H7 (cell line): ENCODE measurements at regions not wholly inside any gene's neighbourhood (a gene's known extent, or its start where the extent isn't known, plus 50 kb on each side); places are given as distances from the start of the nearest gene placed in this dataset.

Experiments
- DNase-seq: peaks from one replicate; pipeline ENCODE4 v3.0.0; 2012
- H3K27me3 ChIP-seq: 2 replicates; pipeline ENCODE4 v1.6.0; 2011; ENCODE audit warnings: mild to moderate bottlenecking, low read length; ENCODE audit not compliant: control insufficient read depth, insufficient read depth
- H3K36me3 ChIP-seq: replicated peaks from 2 replicates; pipeline ENCODE4 v1.5.1; 2011; ENCODE audit warnings: low read length; ENCODE audit not compliant: control insufficient read depth, insufficient read depth
- H3K4me3 ChIP-seq: 2 replicates; pipeline ENCODE4 v1.5.1; 2011; ENCODE audit warnings: low read depth, mild to moderate bottlenecking, control low read depth, low read length, moderate library complexity; ENCODE audit not compliant: insufficient read depth

DNA sequence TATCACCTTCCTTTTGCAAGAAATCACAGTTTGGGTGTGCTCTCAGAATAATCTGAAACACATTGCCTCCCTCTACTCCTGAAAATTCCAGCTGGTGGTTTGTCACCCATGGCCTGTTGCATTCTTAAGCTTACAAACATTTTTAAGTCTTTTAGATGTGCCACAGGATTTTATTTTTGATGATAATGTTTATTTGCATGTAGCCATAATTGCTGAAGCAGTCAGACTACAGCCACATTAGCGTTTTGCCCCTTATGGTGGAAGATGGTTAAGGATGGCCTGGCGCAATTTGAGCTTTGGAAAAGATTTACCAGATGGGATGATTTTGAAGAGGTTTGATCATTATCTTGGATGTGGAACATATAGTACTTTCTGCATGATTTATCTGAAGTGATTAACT is 439.5 kb downstream of the MEIS1 start:
- DNase-seq = no peak
- Histone ChIP-seq H3K4me3 (no peak overlapping the region), H3K27me3 (no peaks in the 10 kb centered on the region), H3K36me3 (no peaks in the 10 kb centered on the region)

DNA sequence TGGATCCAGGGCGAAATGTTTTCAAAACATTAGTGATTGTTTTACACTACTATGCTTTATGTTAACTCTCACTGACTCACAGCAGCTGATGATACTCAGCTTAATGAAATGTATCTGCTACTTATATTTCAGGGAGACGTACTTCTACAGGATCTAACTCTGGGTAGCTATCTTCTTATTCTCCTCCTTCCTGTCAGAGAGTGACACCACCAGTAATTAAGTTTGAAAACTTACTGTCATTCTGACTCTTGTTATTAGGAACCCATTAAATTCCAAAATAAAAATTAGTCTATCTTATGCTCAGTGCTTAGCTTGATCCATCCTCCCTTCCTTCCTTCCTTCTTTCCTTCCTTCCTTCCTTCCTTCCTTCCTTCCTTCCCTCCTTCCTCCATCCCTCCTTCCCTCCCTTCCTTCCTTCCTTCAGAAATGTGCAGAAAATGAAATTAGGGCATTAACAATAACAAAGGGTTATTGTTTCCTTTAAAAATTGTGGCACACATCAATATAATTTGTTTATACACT is 441.1 kb downstream of the MEIS1 start:
- Histone ChIP-seq H3K27me3 (no peaks in the 10 kb centered on the region), H3K36me3 (no peaks in the 10 kb centered on the region), H3K4me3 (no peak overlapping the region)
- no peak for DNase-seq

DNA sequence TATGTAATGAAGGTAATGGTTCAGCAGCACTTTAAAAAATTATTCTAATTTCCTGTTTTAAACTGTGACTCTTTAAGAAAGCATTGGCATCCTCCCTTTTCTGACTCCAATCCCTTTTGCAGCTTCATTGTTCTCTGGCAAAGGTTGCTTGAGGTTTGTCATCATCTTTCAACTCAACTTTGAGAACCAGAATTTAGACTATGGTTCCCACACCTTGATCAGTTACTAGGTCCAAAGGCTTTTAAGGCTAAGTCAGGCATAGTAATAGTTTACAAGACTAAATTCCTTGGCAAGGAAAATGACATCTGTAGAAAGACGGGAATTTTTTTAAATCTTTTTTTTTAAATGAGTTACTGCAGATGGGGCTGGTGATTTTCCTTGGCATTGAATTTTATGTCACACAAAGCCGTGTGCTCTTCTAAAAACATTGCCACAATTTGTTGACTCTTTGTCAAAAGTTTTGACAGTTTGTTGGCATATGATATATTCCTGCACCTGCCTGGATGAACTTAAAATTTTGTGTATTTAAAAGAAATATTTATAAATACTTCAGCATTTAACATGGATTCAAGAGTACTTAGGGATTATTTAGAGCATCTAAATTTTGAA is 451.0 kb downstream of the MEIS1 start:
- Histone ChIP-seq H3K27me3 (no peaks in the 10 kb centered on the region), H3K4me3 (no peak overlapping the region), H3K36me3 (no peaks in the 10 kb centered on the region)
- no peak for DNase-seq

DNA sequence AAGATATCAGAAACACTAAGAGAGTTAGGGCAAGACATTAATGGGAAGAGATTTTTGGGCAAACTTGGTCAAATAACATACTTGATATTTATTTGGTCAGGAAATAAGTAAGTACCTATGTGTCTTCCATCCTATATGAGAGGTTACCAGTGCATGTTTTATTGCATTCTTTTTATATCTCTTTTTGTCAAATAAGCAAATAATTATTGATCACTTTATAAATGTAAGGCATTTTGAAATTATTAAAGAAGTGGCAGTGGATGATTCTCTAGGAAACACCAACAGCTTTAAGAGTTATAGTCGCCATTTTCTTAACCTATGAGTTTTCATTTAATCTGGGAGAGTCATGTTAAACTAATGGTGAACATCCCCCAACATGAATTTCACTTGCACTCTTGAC is 453.3 kb downstream of the MEIS1 start:
- H3K27me3 ChIP-seq = no peaks in the 10 kb centered on the region
- no peak for DNase-seq
- H3K36me3 ChIP-seq = no peaks in the 10 kb centered on the region
- H3K4me3 ChIP-seq = no peak overlapping the region

DNA sequence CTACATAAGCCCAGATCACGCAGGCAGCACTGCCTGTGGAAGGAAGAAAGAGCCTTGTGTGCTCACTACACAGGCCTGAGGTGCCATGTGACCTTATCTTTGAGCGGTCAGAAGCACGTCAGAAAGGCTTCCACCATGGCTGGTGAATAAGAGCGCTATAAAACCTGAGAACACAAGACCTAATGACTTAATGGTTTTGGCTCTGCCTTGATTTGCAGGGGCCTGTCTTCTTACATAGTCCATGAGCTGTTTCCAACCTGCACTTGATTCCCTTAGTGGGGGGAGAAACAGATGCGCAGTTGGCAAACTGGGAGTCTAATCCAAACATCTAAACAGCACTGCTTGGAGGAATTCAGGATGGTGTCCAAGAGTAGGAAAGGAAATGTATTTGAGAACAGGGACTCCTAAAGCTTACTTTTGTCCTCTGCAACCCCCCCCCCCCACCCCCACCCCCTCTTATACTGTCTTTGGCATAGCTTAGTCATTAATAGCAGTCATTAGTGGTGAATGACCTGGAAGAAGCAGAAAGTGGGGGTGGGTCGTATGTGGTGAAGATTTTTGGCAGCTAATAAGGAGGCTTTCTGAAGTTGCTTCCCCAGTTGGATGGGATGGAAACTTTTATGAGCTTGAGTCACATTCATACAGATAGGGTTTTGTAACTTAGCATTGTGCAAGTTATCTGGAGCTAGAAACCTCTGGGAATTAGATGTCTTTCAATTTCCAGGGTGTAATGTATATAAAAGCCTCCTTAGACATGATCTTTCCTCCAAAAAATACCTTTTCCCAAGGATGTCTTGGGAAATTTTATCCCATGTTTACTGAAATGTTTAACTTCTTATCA is 454.1 kb downstream of the MEIS1 start:
- no peak for DNase-seq
- H3K36me3 ChIP-seq = no peaks in the 10 kb centered on the region
- H3K4me3 ChIP-seq = no peak overlapping the region
- no peaks in the 10 kb centered on the region for H3K27me3 ChIP-seq

DNA sequence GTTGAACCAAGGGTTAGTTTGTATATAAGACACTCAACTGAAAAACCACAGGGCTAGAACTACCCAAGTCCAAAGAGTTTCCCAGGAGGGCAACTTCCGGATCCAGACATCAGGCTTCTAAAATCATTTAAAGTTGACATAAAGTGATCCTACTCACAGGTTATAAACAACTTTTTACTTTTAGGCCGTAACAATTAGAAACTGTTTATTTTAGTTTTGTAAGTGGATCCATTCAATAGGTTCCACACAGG is 454.6 kb downstream of the MEIS1 start:
- DNase-seq = no peak
- H3K27me3 ChIP-seq = no peaks in the 10 kb centered on the region
- H3K4me3 ChIP-seq = no peak overlapping the region
- H3K36me3 ChIP-seq = no peaks in the 10 kb centered on the region

DNA sequence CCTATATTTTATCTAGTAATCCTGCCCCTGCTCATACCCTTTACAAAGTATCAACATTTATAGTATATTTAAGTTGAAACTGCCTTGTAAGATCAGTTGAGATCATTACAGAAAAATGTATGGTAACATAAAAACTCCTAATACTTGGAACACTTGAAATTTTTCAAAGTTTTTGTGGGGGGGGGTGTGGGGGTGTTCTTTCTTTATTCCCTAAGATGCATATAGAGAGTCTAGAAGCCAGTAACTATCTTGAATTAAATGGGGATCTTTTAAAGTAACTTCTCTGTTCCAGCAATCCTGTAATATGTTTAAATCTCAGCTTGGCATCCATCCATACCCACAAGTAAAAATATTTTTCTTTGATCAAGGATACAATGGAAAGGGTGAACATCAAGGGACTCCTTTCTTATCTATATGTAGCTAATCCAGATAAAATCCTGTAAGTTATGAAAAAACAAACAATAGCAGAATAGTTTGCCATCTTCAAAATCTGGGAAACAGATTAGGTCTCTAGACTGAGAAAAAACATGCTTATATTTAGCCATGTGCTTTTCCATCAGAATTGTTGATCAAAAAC is 455.3 kb downstream of the MEIS1 start:
- Histone ChIP-seq H3K4me3 (no peak overlapping the region), H3K36me3 (no peaks in the 10 kb centered on the region), H3K27me3 (no peaks in the 10 kb centered on the region)
- no peak for DNase-seq

DNA sequence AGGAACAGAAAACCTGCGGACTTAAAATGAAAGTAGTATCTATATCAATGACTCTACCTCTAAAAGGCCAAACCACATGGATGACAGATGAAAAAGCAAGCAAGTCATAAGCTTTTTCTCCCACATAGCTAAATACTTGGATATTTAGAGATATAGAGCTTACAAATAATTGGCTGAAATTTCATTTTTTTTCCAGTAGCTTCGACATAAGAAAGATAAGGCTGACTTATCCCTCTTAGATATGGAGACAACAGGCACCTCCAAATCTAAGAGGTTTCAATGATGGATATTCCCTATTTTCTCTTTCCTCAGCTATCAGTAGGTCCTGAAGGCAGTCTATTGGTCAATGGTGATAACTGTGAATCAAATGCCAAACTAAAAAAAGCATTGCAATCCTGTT is 460.3 kb downstream of the MEIS1 start:
- DNase-seq = no peak
- H3K36me3 ChIP-seq = no peaks in the 10 kb centered on the region
- no peak overlapping the region for H3K4me3 ChIP-seq
- no peaks in the 10 kb centered on the region for H3K27me3 ChIP-seq

DNA sequence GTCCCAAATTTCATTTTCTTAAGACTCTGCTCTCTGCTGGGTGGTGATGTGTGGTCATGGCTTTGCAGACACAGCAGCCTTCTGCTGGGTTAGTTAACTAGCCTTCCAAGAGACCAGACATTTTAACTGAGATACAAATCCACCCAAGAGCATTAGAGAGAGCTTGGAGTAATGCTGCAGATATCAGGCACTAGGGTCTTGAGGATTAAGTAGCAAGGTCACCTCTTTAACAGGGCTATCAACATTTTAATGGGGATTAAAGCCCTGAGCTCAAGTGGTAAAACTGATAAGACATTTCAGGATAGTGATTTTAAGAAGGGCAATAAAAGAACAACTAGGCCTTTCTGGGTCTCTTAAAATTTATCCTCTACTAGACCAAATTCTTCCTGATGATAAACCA is 461.2 kb downstream of the MEIS1 start:
- H3K4me3 ChIP-seq = no peak overlapping the region
- no peak for DNase-seq
- no peaks in the 10 kb centered on the region for H3K27me3 ChIP-seq
- H3K36me3 ChIP-seq = no peaks in the 10 kb centered on the region

DNA sequence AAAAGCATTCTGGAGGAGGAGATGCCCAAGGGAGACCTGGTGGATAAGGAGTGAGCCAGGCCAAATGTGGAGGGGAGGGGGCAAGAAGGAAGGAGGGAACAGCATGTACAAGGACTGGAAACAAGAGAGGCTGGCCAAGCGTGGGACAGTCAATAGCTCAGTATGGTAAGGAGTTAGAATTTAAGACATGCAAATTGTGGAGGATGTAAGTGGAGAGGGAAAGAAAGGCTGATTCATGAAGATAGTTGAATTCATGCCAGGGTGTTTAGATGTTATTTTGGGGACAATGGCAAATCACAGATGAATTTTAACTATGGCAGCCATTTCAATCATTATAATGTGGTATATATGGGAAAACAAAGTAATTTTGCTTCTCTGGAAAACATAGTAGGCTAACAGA is 462.3 kb downstream of the MEIS1 start:
- no peak for DNase-seq

DNA sequence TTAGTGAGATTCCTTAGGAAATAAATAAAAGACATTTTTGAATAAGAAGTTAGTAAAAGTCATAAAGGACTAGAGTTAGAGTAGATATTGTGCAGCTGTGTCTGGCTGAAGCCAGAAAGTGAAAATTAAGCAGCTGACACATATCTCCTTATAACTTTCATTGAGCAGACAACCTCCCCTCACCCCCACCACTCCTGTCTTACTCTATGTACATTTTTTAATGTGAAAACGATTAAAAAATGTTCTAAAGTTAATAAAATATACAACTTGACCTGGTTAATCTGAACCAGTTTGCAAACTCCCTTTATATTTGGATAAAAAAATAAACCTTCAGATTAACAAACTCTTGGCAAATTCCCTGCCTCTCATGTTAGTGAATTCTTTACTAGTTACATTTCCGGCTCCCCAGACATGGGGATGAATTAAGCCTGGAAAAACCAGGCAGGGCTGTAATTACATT is 462.8 kb downstream of the MEIS1 start:
- Histone ChIP-seq H3K36me3 (no peaks in the 10 kb centered on the region), H3K27me3 (no peaks in the 10 kb centered on the region)

More for the DNA sequence above, 462.3 kb downstream of the MEIS1 start:
- Histone ChIP-seq H3K4me3 (no peak overlapping the region), H3K27me3 (no peaks in the 10 kb centered on the region), H3K36me3 (no peaks in the 10 kb centered on the region)

DNA sequence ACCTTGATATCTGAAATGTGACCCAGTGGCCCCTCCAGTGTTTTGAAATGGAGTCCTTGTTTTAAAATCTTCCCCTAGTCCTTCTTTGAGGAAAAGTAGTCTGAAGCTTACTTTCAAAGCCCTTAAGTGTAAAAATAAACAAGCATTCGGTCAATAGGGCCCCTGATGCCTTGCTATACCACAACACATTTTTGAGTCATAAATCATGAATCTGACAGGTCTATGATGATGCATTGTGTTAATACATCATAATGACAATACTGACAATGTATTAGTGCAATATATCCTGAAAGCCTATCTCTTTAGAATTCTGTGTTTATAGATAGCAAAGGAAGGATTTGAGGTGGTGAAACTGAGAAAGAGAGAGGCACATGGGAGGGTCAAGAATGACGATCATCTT is 464.2 kb downstream of the MEIS1 start:
- Histone ChIP-seq H3K27me3 (no peaks in the 10 kb centered on the region), H3K4me3 (no peak overlapping the region), H3K36me3 (no peaks in the 10 kb centered on the region)
- DNase-seq = no peak

More for the DNA sequence above, 462.8 kb downstream of the MEIS1 start:
- no peak for DNase-seq
- no peak overlapping the region for H3K4me3 ChIP-seq

DNA sequence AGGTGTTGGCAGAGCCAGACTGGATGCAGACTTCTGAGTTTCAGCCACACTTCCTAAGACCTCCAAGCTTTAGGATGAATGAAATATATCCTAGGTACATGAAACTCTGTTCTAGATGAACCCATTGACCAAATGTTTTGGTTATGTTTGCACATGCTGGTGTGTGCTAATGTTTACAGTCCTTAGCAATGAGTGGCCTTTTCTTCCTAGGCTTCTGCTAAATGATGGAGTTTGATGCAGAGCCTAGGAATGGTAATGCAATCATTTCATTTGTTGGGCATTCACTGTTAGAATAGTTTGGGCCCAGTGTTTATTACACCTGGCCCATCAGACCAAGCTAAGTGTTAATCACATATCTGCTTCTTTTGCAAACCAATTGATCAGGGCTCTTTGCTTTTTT is 464.7 kb downstream of the MEIS1 start:
- Histone ChIP-seq H3K36me3 (no peaks in the 10 kb centered on the region), H3K27me3 (no peaks in the 10 kb centered on the region), H3K4me3 (no peak overlapping the region)
- DNase-seq = no peak

DNA sequence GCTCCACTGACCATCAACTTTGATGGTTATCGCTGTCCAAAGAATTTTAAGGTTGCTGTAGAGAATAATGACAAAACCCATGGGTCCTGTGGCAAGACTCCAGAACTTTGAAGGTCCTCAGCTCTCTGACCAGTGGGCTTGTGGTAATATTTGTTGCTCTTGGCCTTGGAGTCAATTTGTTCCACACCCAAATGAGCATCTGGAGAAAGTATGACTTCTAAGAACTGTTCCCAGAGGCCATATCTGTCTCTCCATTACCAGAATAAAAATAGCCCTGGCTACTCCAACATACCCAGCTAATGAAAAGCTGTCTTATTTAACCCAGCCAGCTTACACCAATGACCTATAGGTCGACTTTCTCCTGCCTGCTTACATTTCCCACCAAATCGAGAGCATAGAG is 466.4 kb downstream of the MEIS1 start:
- no peaks in the 10 kb centered on the region for H3K36me3 ChIP-seq
- no peak for DNase-seq
- H3K27me3 ChIP-seq = no peaks in the 10 kb centered on the region
- no peak overlapping the region for H3K4me3 ChIP-seq

DNA sequence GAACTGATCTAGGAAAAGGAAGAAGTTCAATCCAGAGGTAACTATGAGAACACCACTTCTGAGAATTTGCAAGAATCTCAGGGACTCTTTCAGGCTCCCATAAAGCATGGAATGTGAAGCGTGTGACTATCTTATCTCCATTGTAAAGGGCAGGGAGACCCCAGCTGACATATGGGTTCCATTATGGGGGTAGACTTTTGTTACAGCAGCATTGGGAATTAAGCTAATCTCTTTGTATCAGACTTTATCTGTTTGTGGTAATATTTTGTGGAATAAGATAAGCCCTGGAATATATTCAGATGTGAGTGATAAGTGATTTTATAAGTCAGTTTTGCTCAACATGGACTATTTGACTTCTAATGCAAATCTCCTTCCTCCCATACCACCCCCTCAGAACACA is 468.3 kb downstream of the MEIS1 start:
- Histone ChIP-seq H3K36me3 (no peaks in the 10 kb centered on the region), H3K27me3 (no peaks in the 10 kb centered on the region), H3K4me3 (no peak overlapping the region)
- no peak for DNase-seq
